HCT116 (cell line): ENCODE measurements at regions not wholly inside any gene's neighbourhood (a gene's known extent, or its start where the extent isn't known, plus 50 kb on each side); places are given as distances from the start of the nearest gene placed in this dataset.

Source experiments
- FOSL1 ChIP-seq: IDR thresholded peaks from 2 replicates; pipeline ENCODE4 v1.6.1; 2012; ENCODE audit warnings: low read depth
- POLR2A ChIP-seq: IDR thresholded peaks from 2 replicates; pipeline ENCODE4 v1.7.0; 2011; ENCODE audit warnings: borderline replicate concordance; ENCODE audit not compliant: insufficient read depth, insufficient read length; ENCODE audit errors: extremely low read depth
- TF ChIP-seq, protein P1 (sequence below), 3 experiments: fragments of 200-600 bp in 1 of 3; sonication (generic) in 1 of 3; IDR thresholded peaks in 2 of 3; conservative IDR thresholded peaks in 1 of 3; 2 replicates each; pipeline ENCODE4 v1.5.1; 2012 to 2017; ENCODE audit warnings: low read depth in 2 of 3, low read length in 2 of 3, antibody characterized with exemption in 1 of 3, borderline replicate concordance in 1 of 3, control low read depth in 1 of 3, mild to moderate bottlenecking in 1 of 3, mixed read lengths in 1 of 3, mixed run types in 1 of 3, moderate library complexity in 1 of 3; ENCODE audit not compliant: insufficient read depth in 1 of 3
- TF ChIP-seq, protein P2 (sequence below): IDR thresholded peaks from 2 replicates; pipeline ENCODE4 v1.6.1; 2012; ENCODE audit warnings: low read depth

DNA sequence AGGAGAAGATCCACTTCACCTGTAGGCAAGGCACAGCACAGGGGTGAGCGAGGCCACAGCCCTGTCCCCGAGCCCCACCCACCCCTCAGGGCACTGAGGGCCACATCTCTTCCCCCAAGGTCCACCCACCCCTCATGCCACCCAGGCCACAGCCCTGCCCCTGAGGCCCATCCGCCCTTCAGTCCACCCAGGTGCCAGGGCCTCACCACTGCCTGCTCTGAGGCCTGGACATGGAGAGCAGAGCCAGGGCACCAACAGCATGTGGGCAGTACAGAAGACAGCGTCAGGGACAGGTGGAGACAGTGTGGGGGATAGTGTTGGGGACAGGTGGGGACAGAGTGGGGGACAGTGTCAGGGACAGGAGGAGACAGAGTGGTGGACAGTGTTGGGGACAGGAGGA lies 138.3 kb downstream of the TMEM121 start:
- TF ChIP-seq, protein P1, sequence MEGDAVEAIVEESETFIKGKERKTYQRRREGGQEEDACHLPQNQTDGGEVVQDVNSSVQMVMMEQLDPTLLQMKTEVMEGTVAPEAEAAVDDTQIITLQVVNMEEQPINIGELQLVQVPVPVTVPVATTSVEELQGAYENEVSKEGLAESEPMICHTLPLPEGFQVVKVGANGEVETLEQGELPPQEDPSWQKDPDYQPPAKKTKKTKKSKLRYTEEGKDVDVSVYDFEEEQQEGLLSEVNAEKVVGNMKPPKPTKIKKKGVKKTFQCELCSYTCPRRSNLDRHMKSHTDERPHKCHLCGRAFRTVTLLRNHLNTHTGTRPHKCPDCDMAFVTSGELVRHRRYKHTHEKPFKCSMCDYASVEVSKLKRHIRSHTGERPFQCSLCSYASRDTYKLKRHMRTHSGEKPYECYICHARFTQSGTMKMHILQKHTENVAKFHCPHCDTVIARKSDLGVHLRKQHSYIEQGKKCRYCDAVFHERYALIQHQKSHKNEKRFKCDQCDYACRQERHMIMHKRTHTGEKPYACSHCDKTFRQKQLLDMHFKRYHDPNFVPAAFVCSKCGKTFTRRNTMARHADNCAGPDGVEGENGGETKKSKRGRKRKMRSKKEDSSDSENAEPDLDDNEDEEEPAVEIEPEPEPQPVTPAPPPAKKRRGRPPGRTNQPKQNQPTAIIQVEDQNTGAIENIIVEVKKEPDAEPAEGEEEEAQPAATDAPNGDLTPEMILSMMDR (IDR thresholded peaks at IDR 0.05 in 2 of 3, conservative IDR thresholded peaks at IDR 0.05 in 1 of 3; ENCODE audit: borderline replicate concordance in 1 of 3, insufficient read depth in 1 of 3, low read depth in 2 of 3, low read length in 2 of 3), result no peak
- TF ChIP-seq, protein P2, sequence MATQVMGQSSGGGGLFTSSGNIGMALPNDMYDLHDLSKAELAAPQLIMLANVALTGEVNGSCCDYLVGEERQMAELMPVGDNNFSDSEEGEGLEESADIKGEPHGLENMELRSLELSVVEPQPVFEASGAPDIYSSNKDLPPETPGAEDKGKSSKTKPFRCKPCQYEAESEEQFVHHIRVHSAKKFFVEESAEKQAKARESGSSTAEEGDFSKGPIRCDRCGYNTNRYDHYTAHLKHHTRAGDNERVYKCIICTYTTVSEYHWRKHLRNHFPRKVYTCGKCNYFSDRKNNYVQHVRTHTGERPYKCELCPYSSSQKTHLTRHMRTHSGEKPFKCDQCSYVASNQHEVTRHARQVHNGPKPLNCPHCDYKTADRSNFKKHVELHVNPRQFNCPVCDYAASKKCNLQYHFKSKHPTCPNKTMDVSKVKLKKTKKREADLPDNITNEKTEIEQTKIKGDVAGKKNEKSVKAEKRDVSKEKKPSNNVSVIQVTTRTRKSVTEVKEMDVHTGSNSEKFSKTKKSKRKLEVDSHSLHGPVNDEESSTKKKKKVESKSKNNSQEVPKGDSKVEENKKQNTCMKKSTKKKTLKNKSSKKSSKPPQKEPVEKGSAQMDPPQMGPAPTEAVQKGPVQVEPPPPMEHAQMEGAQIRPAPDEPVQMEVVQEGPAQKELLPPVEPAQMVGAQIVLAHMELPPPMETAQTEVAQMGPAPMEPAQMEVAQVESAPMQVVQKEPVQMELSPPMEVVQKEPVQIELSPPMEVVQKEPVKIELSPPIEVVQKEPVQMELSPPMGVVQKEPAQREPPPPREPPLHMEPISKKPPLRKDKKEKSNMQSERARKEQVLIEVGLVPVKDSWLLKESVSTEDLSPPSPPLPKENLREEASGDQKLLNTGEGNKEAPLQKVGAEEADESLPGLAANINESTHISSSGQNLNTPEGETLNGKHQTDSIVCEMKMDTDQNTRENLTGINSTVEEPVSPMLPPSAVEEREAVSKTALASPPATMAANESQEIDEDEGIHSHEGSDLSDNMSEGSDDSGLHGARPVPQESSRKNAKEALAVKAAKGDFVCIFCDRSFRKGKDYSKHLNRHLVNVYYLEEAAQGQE, result no peak
- TF ChIP-seq POLR2A, result no peak
- TF ChIP-seq FOSL1, result no peak
